ENCODE measurements at regions not wholly inside any gene's neighbourhood (a gene's known extent, or its start where the extent isn't known, plus 50 kb on each side); places are given as distances from the start of the nearest gene placed in this dataset.

DNA sequence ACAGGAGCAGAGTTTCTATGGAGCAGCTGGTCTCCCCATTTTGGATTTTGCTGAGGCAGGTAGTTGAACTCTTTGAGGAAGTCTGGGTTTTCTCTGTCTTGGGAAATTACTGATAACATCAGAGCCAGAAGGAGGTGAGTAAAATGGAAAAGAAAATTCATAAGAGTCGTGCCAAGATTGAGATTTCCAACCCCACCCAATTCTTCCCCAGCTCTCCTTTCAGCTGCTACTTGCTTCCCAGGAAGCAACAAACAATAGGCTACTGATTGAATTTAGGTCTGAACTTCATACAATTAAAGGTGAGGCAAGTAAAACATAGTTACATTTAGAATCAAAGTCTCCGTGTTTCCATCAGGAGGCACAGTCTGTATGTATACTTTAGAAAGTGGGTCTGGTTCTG, 54.6 kb upstream of the EOLA2 start:
- no peak for DNase-seq

DNA sequence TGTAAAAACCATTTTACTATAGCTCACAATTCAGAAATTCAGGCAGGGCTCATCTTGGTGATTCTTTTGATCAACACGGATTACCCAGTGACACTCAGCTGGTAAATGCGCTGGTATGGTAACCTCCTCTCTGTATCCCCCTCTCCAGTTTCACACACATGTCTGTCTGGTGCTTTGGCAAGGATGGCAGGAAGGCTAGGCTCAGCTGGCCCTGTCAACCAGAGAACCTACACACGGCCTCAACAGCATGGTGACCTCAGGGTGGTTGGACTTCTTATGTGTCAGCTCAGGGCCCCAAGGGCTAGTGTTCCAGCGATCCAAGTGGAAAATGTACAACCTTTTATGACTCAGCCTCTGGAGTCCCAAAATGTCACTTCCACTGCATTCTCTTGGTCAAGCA, 55.7 kb upstream of the EOLA2 start:
- no peak for DNase-seq

DNA sequence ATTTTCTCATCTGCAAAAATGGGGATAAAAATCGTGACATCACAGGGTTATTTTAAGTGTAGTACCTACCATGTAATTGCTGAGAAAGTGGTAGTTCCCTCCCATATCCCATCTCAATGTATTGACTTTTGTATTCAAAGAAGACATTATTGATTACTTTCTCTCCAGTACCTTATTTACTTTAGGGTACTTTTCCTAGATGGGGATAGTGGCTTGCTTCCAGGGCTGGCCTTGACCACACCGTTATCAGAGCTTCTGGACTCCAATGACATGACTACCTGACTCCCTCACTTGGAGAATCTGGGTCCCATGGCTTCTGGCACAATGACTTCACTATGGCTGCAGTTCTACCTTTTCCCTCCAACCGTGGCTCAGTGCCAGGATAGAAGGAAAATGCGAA, 58.2 kb upstream of the EOLA2 start:
- no peak for DNase-seq

DNA sequence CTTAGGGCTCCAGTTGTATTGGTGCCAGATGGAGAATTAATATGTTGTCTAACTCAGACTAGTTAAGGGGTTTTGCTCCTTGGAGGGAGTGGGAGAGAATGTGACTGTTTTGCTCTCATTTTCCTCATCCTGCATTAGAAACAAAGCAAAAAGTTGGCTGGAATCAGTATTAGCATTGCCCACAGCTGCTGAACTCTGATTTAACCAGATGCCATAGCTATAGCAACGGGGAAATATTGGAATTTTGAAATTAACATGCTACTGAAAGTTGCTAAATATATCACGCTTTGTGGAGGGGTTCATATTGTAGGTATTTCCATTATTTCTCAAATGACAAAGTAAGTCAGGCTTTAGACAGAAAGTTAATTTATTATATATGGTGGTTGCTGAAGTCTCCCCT, 66.7 kb upstream of the EOLA2 start:
- DNase-seq = no peak

DNA sequence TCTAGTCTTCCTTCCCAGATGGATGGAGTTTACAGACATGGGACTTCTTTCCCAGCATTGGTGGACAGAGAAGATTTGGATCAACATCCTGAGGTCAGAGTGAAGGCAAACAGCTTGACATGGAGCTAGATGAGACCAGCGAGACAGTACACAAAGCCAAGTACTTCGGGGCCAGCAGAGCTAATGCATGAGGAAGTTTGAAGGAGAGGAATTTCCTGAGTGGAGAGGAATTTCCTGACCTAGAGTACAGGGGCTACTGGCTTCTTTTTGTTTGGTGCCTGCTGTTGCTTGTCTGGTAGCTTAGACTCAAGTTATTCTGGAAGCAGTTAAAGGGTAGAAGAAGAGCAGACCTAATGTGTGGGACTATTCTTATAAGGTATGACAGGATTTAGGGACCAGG, 69.1 kb upstream of the EOLA2 start:
- no peak for DNase-seq

DNA sequence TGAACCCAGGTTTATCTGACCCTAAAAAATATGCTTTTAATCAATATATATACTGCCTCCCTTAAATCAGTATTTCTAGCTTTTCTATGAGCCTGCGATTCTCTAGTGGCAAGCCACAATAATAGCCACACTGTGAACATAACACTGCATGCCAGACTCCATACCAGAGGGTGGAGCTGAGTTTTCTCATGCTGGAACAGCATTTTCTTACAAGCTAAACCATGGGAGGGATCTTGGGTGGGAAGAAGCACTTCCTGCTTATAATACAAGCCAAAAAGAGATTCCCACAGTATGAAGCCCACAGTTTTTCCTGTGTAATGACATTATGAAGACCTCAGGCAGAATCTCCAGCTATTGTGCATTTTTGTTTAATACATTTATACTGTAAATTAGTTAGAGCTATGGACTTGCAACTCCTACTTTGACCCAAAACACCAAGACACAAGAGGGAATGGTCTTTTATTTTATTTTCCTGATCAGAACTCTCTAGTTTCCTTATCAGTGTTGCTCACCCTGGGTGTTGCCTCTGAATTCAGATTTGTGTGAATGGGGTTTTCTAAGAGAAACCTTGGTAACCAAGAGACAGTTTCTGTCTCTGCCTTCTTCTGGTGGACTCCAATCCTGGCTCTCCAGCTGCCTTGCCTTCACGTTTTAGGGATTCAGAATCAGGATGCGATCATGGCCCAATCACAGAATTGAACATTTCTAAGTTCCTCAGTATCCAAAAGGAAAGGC, 74.5 kb upstream of the EOLA2 start:
- DNase-seq = no peak

DNA sequence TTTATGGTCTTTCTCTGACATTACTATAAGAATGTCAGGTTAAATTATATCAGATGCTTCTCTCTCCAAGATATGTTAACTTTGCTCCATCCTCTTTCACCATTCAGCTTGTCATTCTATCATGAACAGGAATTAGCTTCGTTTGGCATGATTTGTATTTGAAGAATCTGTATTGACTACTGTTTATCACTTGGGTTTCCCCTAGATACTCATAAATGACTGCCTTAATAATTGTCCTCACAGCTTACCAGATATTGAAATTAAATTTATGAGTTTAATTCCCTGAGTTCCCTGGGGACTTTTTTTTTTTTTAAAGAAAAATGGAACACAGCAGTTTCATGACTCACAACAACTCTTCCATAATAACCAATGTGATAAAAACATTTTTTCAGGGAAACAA, 76.2 kb upstream of the EOLA2 start:
- DNase-seq = no peak

DNA sequence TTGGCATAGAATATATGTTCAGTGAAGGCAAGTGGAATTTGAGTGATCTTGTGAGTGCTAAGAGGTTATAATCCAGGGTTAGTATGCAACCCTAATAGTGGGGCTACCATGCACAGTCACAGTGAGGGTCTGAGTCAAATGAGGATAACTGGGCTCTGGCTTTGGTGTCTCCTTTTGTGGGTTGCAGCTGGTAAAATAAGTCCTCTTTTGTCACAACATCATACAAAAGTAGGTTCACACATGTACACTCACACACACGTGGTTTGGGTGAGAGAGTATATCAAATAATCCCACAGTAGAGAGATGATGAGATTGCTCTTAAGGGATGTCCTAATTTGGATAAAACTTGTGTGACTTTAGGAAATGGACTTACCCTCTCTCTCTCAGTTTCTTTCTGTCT, 79.6 kb upstream of the EOLA2 start:
- DNase-seq = no peak

DNA sequence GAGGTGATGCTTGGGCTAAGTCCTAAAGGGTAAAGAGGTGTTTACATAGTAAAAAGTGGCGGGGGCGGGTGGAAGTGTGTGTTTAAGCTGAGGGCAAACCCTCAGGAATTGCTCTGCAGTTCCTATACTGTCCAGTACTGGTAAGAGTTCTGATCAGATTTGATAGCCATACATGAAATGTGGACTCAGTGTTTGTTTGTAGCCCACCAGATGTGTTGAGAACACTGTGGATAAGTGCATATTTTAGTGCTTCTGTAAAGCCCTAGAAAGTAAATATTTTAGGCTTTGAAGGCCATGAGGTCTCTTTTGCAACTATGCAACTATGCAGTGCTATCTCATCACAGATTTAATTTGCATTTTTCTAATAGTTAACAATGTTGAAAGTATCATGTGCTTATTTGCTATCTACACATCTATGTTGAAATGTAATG, 80.7 kb upstream of the EOLA2 start:
- DNase-seq = no peak

DNA sequence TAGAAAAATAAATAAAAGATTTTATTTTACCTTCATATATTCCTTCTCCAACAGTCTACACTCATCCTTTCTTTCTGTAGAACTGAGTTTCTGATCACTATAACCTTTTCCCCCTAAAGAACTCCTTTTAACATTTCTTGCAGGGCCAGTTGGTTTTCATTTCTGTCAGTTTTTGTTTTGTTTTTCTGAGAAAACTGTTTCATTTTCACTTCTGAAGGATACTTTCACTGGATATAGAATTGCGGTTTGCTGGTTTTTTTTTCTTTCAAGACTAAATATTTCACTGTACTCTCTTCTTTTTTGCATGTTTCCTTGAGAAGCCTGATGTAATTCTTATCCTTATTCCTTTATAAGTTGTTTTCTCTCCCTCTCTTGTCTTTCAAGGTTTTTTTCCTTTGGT, 90.4 kb upstream of the EOLA2 start:
- no peak for DNase-seq

DNA sequence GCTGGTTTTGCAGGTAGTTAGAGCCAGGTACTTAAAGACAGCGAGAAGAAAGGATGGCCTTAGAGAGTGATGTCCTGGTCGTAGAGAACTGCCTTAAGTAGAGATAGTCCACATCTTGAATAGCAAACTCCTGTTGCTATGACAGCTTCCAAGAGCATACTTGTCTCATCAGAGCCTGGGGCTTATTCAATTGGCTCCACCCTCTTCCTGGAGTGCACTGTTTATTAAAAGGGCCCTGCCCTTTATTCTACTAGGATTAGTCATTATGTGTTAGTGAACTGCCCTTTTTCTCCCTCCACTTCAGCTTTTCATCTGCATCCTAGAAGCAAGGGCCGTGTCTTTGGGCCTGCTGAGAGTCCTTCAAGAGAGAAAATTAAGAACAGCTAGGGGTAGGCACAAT, 94.5 kb upstream of the EOLA2 start:
- no peak for DNase-seq

DNA sequence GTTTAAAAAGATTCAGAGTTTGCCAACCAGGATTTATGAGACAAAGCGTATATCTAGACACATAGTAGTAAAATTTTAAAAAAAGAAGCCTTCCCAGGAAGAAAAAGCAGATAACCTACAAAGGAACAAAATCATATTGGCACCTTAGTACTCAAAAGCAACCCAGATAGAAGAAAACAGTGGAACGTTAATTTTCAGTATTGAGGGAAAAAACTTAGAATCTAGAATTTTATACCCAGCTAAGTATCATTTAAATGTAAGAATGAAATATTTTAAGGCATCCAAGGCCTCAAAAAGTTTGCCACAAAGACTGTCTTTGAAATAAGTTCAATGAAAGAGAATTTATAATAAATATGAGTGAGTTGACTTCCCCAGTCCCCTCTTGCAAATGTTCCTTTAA, 96.5 kb upstream of the EOLA2 start:
- no peak for DNase-seq

DNA sequence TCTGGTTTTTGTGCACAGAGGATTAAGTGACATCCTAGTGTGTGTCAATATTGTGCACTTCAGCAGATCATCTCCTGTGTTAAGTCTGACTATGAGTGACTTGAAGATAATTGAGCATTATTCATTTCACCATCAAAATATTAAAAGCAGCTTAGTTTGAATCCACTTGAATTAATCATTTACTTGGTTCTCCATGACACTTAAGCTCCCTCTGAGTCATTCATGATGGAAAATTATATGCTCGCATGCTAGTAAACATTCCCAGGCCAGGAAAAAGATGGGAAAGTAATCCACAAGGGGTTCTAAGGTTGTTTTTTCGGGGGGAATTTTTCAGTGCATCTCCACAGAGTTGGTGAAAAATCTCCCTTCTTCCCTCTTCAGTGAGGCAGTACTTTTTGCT, 97.2 kb upstream of the EOLA2 start:
- no peak for DNase-seq

DNA sequence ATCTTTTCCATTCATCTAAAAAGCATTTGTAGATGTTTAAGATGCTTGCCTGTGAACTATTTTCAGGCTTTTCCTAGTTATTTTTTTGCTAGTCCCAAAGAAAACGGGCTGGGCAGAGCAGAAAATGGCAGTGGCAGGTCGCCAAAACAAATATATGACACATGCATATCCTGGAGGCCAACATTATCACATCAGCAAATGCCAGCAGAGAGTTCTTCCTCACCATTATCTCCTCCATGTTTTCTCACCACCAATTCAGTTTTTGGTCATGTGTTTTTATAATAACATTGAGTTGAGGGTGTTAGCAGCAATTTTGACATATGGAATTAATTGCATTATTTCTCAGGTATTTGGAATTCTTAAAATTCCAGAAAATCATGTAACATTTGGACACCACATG, 97.9 kb upstream of the EOLA2 start:
- DNase-seq = no peak

DNA sequence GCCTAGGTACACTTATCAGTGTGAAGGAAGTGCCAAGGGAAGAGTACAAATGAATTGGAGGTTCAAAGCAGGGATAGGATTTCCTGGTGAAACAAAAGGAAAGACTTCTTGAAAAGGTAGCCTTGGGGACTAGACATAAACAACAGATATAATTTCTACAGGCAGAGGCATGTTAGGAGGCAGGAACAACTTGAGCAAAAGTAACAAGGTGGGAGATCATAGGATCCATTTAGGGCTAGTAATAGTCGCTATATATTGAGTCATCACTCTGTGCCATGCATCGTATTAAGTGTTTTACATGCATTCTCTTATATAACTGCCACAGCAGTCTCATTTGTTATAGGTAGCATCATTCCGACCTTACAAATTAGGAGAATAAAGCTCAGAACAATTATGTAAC, 98.3 kb upstream of the EOLA2 start:
- DNase-seq = no peak

DNA sequence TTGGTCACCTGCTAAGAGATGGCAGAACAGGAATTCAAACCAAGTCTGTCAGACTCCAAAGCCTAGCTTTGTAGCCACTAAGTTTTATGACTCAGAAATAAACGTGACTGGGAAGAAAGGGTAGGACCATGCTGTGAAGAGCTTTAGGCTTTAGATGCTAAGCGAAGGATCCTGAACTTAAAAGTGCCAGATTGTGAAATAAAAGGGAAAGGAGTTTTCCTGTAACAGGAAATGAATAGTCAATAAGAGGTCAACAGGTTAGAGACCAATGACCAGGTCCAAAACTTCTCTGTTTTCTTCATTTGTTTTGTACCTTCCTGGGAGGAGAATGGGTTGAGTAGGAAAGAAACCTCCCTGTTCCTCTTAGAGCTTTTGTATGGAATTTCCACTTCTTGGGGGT, 98.8 kb upstream of the EOLA2 start:
- no peak for DNase-seq

DNA sequence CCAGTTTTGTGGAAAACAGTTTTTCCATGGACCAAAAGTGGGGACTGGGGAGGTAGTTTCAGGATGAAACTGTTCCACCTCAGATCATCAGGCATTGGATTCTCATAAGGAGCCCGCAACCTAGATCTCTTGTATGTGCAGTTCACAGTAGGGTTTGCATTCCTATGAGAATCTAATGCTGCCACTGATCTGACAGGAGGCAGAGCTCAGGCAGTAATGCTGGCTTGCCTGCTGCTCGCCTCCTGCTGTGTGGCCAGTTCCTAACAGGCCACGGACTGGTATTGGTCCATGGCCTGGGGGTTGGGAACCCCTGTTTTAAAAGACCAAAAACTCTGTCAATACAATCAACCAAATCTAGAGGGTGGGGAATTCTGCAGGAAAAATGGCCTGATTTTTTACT, 100.0 kb upstream of the EOLA2 start:
- no peak for DNase-seq

DNA sequence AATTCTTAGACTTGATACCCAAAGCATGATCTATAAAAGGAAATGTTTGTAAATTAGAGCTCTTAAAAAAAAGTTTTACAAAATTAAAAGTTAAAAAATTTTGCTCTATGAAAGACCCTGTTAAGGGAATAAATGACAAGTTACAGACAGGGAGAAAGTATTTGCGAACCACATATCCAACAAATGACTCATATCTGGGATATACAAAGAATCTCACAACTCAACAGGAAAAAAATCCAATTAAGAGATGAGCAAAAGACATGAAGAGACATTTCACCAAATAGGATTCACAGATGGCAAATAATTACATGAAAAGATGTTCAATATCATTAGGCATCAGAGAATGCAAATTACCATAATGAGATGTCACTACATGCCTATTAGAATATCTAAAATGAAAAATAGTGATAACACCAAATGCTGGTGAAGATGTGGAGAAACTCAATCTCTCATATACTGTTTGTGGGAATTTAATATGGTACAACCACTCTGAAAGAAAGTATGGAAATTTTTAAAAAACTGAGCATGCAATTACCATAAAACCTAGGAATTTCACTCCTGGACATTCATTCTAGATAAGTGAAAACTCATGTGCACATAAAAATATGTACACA, 100.8 kb upstream of the EOLA2 start:
- DNase-seq = no peak

DNA sequence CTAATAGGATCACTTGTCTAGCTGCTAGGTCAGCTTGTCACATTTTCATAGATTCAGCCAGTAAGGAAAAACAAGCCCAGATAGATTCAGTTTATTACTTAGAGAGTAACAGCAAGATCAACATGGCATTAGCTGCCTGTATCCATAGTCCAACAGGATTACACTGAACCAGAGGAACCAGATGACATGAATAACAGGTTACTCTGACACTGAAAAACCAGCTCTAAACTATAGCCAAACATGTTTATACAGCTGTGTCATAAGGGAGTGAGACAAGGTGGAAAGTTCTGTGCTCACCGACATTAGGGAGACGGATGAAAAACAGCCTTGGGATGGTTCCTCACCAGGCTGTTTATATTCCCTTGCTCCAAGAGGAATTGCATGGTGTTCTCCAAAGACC, 102.9 kb upstream of the EOLA2 start:
- DNase-seq = no peak

DNA sequence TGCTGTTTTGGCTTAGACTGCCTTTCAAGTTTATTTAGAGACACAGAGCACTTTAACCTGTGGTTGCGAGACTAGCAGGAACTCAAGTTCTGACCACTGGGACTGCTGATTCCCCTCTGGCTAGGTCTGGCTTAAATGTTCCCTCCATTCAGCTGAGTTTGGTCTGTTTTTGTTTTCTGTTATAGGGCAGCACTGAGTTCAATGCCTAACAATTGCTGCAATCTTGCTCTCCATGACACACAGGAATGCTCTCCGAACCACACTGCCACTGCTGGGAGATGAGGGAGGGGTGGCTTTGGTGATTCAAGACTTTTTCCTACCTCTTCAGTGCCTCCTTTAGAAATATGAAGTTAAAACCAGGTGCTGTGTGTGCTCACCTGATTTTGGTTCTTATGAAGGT, 106.3 kb upstream of the EOLA2 start:
- no peak for DNase-seq

DNA sequence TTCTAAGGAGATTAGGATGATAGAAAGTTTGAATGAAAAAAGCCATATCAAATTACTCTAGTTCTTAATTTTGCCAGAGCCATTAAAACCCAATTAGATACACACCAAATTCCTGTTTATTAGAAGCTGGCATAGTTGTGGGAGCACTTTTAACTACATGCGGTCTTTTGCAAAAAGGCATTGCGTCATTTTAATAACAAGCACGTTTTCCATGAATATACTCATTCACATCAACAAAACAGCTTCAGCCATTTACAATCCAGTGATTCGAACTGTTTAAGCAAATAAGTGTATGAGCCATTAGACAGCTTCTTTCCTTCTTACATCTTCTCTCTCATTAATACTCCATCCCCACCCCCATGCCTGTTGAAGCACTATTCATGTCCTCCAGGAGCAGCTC, 109.5 kb upstream of the EOLA2 start:
- no peak for DNase-seq

DNA sequence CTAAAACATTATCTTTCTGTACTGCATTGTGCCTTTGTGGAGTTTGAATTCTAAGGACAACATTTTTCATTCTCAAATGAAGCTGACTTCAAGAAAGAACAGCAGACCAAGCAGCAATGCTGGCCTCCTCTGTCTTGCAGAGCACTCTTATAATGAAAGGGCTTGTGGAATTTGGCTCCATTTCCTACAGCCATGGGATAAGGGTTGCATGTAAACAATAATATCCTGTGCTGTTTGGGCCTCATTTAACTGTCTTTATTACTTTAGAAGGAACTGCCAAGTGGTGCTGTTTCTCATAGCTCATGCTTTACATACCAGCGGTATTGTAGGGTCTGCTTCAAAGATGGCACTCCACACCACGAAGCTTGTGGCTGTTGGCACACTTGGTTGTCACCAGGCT, 111.4 kb upstream of the EOLA2 start:
- DNase-seq = no peak

DNA sequence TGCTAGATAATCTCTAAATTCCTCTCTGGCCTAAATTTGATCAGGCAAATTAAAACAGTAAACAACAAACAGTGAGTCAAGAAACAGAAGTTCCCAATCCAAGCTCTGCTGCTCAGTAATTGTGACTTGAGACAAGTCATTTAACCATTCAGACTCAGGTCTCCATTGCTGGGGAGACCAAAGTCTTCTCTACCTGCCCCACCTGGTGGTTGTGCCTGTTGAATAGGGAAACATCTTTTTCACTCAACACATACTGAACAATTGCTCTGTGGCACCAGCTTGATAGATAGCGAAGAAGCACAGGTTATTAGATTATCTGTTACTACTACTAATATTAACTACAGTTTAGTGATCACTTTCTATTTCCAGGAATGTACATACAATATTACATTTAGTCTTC, 112.1 kb upstream of the EOLA2 start:
- no peak for DNase-seq

DNA sequence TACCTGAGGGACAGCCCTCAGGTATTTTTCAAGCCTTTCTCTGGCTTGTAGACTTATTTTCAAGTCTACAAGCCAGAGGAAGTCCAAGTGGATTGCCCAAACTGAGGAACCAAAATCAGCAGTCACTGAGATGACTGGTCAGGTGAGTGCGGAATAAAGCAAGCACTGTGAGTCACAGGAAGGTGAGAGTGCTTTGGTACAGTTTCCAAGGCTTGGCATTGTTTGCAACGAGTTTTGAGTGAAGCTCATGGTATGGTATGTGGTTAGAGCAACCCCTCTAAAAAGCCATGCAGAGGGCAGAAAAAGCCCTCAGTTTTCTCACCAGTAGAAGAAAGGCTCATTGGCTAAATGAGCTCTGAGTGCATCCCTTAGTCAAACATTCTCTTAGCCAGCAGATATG, 112.8 kb upstream of the EOLA2 start:
- no peak for DNase-seq
